H1 (cell line): ENCODE measurements at regions not wholly inside any gene's neighbourhood (a gene's known extent, or its start where the extent isn't known, plus 50 kb on each side); places are given as distances from the start of the nearest gene placed in this dataset.

Source experiments
- CTCF ChIA-PET: fragments of 300-600 bp; sonication (Branson Sonifier 250); formaldehyde crosslinking; loops from one replicate; lab custom pipeline; 2021; ENCODE audit not compliant: partially characterized antibody; lab: Charles Lee
- POLR2A ChIA-PET: fragments of 300-600 bp; sonication (Branson Sonifier 250); formaldehyde crosslinking; loops from one replicate; lab custom pipeline; 2021; ENCODE audit warnings: inconsistent platforms; ENCODE audit not compliant: partially characterized antibody; lab: Charles Lee
- DNase-seq, 2 experiments: peaks; one replicate each; pipeline versions ENCODE4 v3.0.0 to v3.0.0-alpha.2; 2010 to 2022; ENCODE audit warnings: low spot score in 2 of 2, low read depth in 1 of 2, mixed read lengths in 1 of 2
- FAIRE-seq: peaks from 2 replicates; lab custom pipeline; 2011; peaks lifted over from hg19 to GRCh38; lab: Jason Lieb, UNC
- H2AFZ ChIP-seq: 2 replicates; pipeline ENCODE4 v1.8.1; 2012; ENCODE audit warnings: low read length, inconsistent platforms
- H2AK5ac ChIP-seq: 2 replicates; pipeline ENCODE4 v1.6.1; 2013; ENCODE audit warnings: low read depth, low read length
- H2BK120ac ChIP-seq: replicated peaks from 2 replicates; pipeline ENCODE3; 2013; ENCODE audit warnings: low read depth, low read length, inconsistent platforms
- H2BK12ac ChIP-seq: 2 replicates; pipeline ENCODE4 v1.6.1; 2013; ENCODE audit warnings: low read depth, low read length
- H2BK15ac ChIP-seq: 2 replicates; pipeline ENCODE4 v1.6.1; 2013; ENCODE audit warnings: low read length
- H2BK20ac ChIP-seq: 2 replicates; pipeline ENCODE4 v1.6.1; 2013; ENCODE audit warnings: low read length
- H2BK5ac ChIP-seq: 2 replicates; pipeline ENCODE4 v1.6.1; 2013; ENCODE audit warnings: low read depth, low read length
- H3K14ac ChIP-seq: 2 replicates; pipeline ENCODE4 v1.6.1; 2013; ENCODE audit warnings: inconsistent platforms; ENCODE audit not compliant: insufficient read length
- H3K18ac ChIP-seq: 2 replicates; pipeline ENCODE4 v1.6.1; 2013; ENCODE audit warnings: low read length; ENCODE audit errors: extremely low read depth
- H3K23ac ChIP-seq: 2 replicates; pipeline ENCODE4 v1.6.1; 2013; ENCODE audit warnings: inconsistent platforms; ENCODE audit not compliant: insufficient read length
- H3K23me2 ChIP-seq: 2 replicates; pipeline ENCODE4 v1.6.1; 2013; ENCODE audit warnings: low read depth, low read length
- H3K27ac ChIP-seq: 2 replicates; pipeline ENCODE4 v1.6.1; 2011; ENCODE audit warnings: low read depth, low read length, inconsistent platforms
- H3K27me3 ChIP-seq, 4 experiments: replicated peaks in 1 of 4; 1 replicate in 1 of 4; 2 replicates in 3 of 4; pipeline versions ENCODE4 v1.6.1 to v1.8.1; 2011 to 2013; ENCODE audit warnings: low read length in 3 of 4, mild to moderate bottlenecking in 3 of 4, inconsistent platforms in 2 of 4, mixed read lengths in 2 of 4, moderate library complexity in 1 of 4; ENCODE audit not compliant: control insufficient read depth in 3 of 4, insufficient read depth in 3 of 4; ENCODE audit errors: extremely low read depth in 1 of 4
- H3K36me3 ChIP-seq, 4 experiments: 2 replicates each; pipeline versions ENCODE4 v1.6.1 to v1.8.1; 2011 to 2013; ENCODE audit warnings: mild to moderate bottlenecking in 4 of 4, low read length in 3 of 4, moderate library complexity in 2 of 4, control low read depth in 1 of 4, inconsistent platforms in 1 of 4; ENCODE audit not compliant: insufficient read depth in 4 of 4, control insufficient read depth in 2 of 4
- H3K4ac ChIP-seq: replicated peaks from 2 replicates; pipeline ENCODE3; 2013; ENCODE audit warnings: low read length, low read depth, mixed read lengths, inconsistent platforms; ENCODE audit not compliant: insufficient read length
- H3K4me1 ChIP-seq, 4 experiments: replicated peaks in 1 of 4; 1 replicate in 1 of 4; 2 replicates in 3 of 4; pipeline versions ENCODE4 v1.6.1 to v1.8.1; 2011 to 2013; ENCODE audit warnings: low read length in 3 of 4, inconsistent platforms in 2 of 4, mixed read lengths in 1 of 4; ENCODE audit not compliant: insufficient read depth in 4 of 4, control insufficient read depth in 3 of 4
- H3K4me2 ChIP-seq, 2 experiments: 2 replicates each; pipeline versions ENCODE4 v1.6.1 to v1.8.1; 2011 to 2013; ENCODE audit warnings: low read depth in 2 of 2, low read length in 2 of 2, control low read depth in 1 of 2, inconsistent platforms in 1 of 2, mild to moderate bottlenecking in 1 of 2; ENCODE audit not compliant: insufficient read depth in 1 of 2
- H3K4me3 ChIP-seq, 4 experiments: fragments of 200-600, 300-600 bp in 1 of 4; sonication (generic), shearing (Covaris generic), sonication (Bioruptor Twin) in 1 of 4; 2 replicates each; pipeline versions ENCODE4 v1.5.1 to v1.8.1; 2011 to 2016; ENCODE audit warnings: low read length in 4 of 4, low read depth in 3 of 4, control low read depth in 2 of 4, inconsistent platforms in 2 of 4, mild to moderate bottlenecking in 2 of 4, mixed read lengths in 1 of 4, moderate library complexity in 1 of 4; ENCODE audit not compliant: insufficient read depth in 2 of 4; ENCODE audit errors: extremely low read depth in 1 of 4
- H3K56ac ChIP-seq: replicated peaks from 2 replicates; pipeline ENCODE3; 2013; ENCODE audit warnings: low read depth, mild to moderate bottlenecking, mixed read lengths, low read length, inconsistent platforms; ENCODE audit not compliant: insufficient read length
- H3K79me1 ChIP-seq: 2 replicates; pipeline ENCODE4 v1.6.1; 2013; ENCODE audit warnings: low read depth, low read length, control low read depth
- H3K79me2 ChIP-seq, 2 experiments: 2 replicates each; pipeline versions ENCODE4 v1.6.1 to v1.8.1; 2012 to 2013; ENCODE audit warnings: low read length in 2 of 2, mild to moderate bottlenecking in 2 of 2, inconsistent platforms in 1 of 2; ENCODE audit not compliant: insufficient read depth in 2 of 2, control insufficient read depth in 1 of 2
- H3K9ac ChIP-seq, 4 experiments: replicated peaks in 1 of 4; 1 replicate in 1 of 4; 2 replicates in 3 of 4; pipeline versions ENCODE4 v1.6.1 to v1.8.1; 2011 to 2013; ENCODE audit warnings: low read depth in 3 of 4, low read length in 3 of 4, control low read depth in 2 of 4, mild to moderate bottlenecking in 2 of 4, moderate library complexity in 2 of 4, inconsistent platforms in 1 of 4; ENCODE audit errors: extremely low read depth in 1 of 4
- H3K9me3 ChIP-seq, 2 experiments: 2 replicates each; pipeline versions ENCODE4 v1.6.1 to v1.8.1; 2012 to 2013; ENCODE audit warnings: mild to moderate bottlenecking in 2 of 2, moderate library complexity in 2 of 2, control low read depth in 1 of 2, inconsistent platforms in 1 of 2, low read depth in 1 of 2, low read length in 1 of 2, mixed read lengths in 1 of 2; ENCODE audit not compliant: insufficient read depth in 2 of 2
- H4K20me1 ChIP-seq, 2 experiments: replicated peaks in 1 of 2; 2 replicates each; pipeline versions ENCODE3 to v1.8.1; 2011 to 2013; ENCODE audit warnings: inconsistent platforms in 2 of 2, low read length in 2 of 2, mild to moderate bottlenecking in 1 of 2; ENCODE audit not compliant: insufficient read depth in 2 of 2, control insufficient read depth in 1 of 2
- H4K5ac ChIP-seq: 2 replicates; pipeline ENCODE4 v1.6.1; 2013; ENCODE audit warnings: low read length, low read depth, mixed read lengths, inconsistent platforms; ENCODE audit not compliant: insufficient read length
- H4K8ac ChIP-seq: 2 replicates; pipeline ENCODE4 v1.8.0; 2013; ENCODE audit warnings: mild to moderate bottlenecking, moderate library complexity, low read length, inconsistent platforms; ENCODE audit not compliant: insufficient read depth; ENCODE audit errors: extremely low read depth
- H4K91ac ChIP-seq: replicated peaks from 2 replicates; pipeline ENCODE3; 2013; ENCODE audit warnings: low read length, mixed read lengths, inconsistent platforms; ENCODE audit not compliant: insufficient read length
- ASH2L ChIP-seq: fragments of 200-600, 300-600 bp; sonication (generic); IDR thresholded peaks from one replicate; pipeline ENCODE4 v1.7.1; 2017; ENCODE audit warnings: low read length
- BACH1 ChIP-seq: IDR thresholded peaks from 2 replicates; pipeline ENCODE4 v1.6.1; 2012; ENCODE audit warnings: low read length, improper control_type of control experiment
- CBX8 ChIP-seq: fragments of 300-800, 300-1000 bp; sonication (generic); IDR thresholded peaks from 2 replicates; pipeline ENCODE4 v1.7.1; 2016; ENCODE audit warnings: low read depth, low read length, borderline replicate concordance
- TCF12 ChIP-seq: IDR thresholded peaks from 2 replicates; pipeline ENCODE4 v1.6.1; 2011; ENCODE audit warnings: low read depth, mild to moderate bottlenecking, low read length
- TEAD4 ChIP-seq: IDR thresholded peaks from 2 replicates; pipeline ENCODE4 v1.6.1; 2012; ENCODE audit warnings: low read depth, low read length, inconsistent platforms, mixed read lengths
- YY1 ChIP-seq: IDR thresholded peaks from 2 replicates; pipeline ENCODE4 v1.6.1; 2011; ENCODE audit warnings: low read depth, mild to moderate bottlenecking, low read length
- WGBS, 2 experiments: shearing (Covaris generic) in 1 of 2; methylation state at CpG; one replicate each; pipeline versions ENCODE4 v1.1.6 to v1.1.7; 2013 to 2015; ENCODE audit warnings: low lambda C conversion rate in 2 of 2, mixed read lengths in 2 of 2, inconsistent platforms in 1 of 2, low coverage in 1 of 2, missing lambda C conversion rate in 1 of 2; ENCODE audit not compliant: insufficient replicate concordance in 2 of 2, insufficient coverage in 1 of 2, insufficient read length in 1 of 2; ENCODE audit errors: extremely low coverage in 1 of 2, missing lambda C conversion rate in 1 of 2; 5-methylcytosine and 5-hydroxymethylcytosine counted together

DNA sequence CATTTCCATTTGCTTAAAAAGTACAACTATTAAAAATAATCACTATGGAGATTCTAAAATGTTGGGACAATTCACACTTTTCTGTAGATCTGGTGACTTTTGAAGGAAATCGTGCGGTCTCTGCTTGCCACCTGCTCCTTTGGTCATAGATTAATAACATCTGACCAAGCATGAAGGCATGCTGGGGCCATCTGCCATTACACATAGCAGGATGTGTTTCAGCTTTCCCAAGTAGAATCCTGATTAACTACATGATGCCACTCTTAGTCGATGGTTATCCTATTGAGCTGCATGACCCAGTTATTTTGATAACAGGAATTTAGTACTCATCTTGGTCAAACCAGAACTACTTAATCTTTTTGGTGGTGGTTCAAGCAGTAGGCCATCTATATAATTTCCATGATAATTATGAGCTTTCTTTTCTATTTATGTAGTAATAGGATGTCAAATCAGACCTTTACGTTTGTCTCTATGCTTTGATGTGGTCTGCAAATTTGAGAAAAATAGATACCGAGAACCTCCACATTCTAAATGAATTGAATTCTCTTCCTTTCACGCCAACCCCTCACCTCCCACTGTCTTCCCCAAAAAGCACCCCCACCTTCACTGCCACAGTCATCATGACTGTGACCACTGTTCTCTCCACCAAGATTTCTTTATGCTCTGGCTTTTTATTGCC is 158.1 kb downstream of the DIPK2A start:
- ChIA-PET POLR2A (no interaction called here), CTCF (interaction anchor here (1.1 kb wide), 1 partner anchor 12 kb away, joined by 4 read pairs; no protein-coding TSS in a partner anchor)
- no peak for FAIRE-seq

More for the DNA sequence above, 158.1 kb downstream of the DIPK2A start:
- no peak overlapping the region for H2BK5ac ChIP-seq
- H2BK15ac ChIP-seq = no peak overlapping the region
- no peaks in the 10 kb centered on the region for H4K20me1 ChIP-seq
- H3K27ac ChIP-seq = no peak overlapping the region
- no peak overlapping the region for H3K4me2 ChIP-seq
- WGBS, 2 experiments = 90% methylated on average over 6 of the region's 6 CpGs; no CpG with 5 or more reads in 1 of the 2 experiments
- no peak overlapping the region for H3K14ac ChIP-seq
- no peak overlapping the region for H4K5ac ChIP-seq
- H4K8ac ChIP-seq = no peak overlapping the region
- no peak overlapping the region for H3K9ac ChIP-seq
- H3K18ac ChIP-seq = no peak overlapping the region
- no peak overlapping the region for H2AK5ac ChIP-seq
- H3K56ac ChIP-seq = no peak overlapping the region
- H4K91ac ChIP-seq = no peak overlapping the region
- peaks cover 0 to 5% (median 2%) of the 10 kb centered on the region in 4 experiments; a peak in 2 of 7 replicates for H3K4me1 ChIP-seq
- DNase-seq = no peak
- no peak overlapping the region for H2BK120ac ChIP-seq
- no peak overlapping the region for H3K4ac ChIP-seq
- no peaks in the 10 kb centered on the region for H3K27me3 ChIP-seq
- no peak overlapping the region for H3K4me3 ChIP-seq
- TF ChIP-seq YY1 = no peak
- TF ChIP-seq TCF12 = no peak
- no peak for TF ChIP-seq TEAD4
- no peak for TF ChIP-seq BACH1
- TF ChIP-seq CBX8 = no peak
- TF ChIP-seq ASH2L = no peak
- no peaks in the 10 kb centered on the region for H3K23me2 ChIP-seq
- H2AFZ ChIP-seq = no peak overlapping the region
- peaks cover 0 to 4% of the 10 kb centered on the region in 2 experiments; a peak in 1 of 4 replicates for H3K9me3 ChIP-seq
- H3K36me3 ChIP-seq = no peaks in the 10 kb centered on the region
- H2BK20ac ChIP-seq = no peak overlapping the region
- no peak overlapping the region for H3K23ac ChIP-seq
- H2BK12ac ChIP-seq = no peak overlapping the region
- no peaks in the 10 kb centered on the region for H3K79me1 ChIP-seq
- no peaks in the 10 kb centered on the region for H3K79me2 ChIP-seq
